ENCODE measurements at regions not wholly inside any gene's neighbourhood (a gene's known extent, or its start where the extent isn't known, plus 50 kb on each side); places are given as distances from the start of the nearest gene placed in this dataset.
"Not testable (repeated sequence)": the region's sequence is repeated elsewhere in the genome, so short reads cannot be mapped to it uniquely, and the experiment has no call there.

GRCh38 chr13:87122551-87122950 is 548.6 kb upstream of the SLITRK5 start:
- DNase-seq = no peak

GRCh38 chr13:87123987-87124784 is 547.0 kb upstream of the SLITRK5 start:
- no peak for DNase-seq

- DNase-seq = no peak
Observed at GRCh38 chr13:87124785-87125074, 546.4 kb upstream of the SLITRK5 start.

GRCh38 chr13:87128036-87128435 is 543.1 kb upstream of the SLITRK5 start:
- no peak for DNase-seq

- DNase-seq = no peak
Observed at GRCh38 chr13:87128491-87128890, 542.7 kb upstream of the SLITRK5 start.

GRCh38 chr13:87129602-87130300 is 541.4 kb upstream of the SLITRK5 start:
- no peak for DNase-seq

GRCh38 chr13:87130423-87130822 is 540.7 kb upstream of the SLITRK5 start:
- DNase-seq = no peak

- DNase-seq = no peak
Observed at GRCh38 chr13:87131611-87132010, 539.6 kb upstream of the SLITRK5 start.

GRCh38 chr13:87138866-87139265 is 532.3 kb upstream of the SLITRK5 start:
- no peak for DNase-seq

- no peak for DNase-seq
Observed at GRCh38 chr13:87147076-87147475, 524.1 kb upstream of the SLITRK5 start.

GRCh38 chr13:87153371-87153770 is 517.8 kb upstream of the SLITRK5 start:
- no peak for DNase-seq

GRCh38 chr13:87166348-87166747 is 504.8 kb upstream of the SLITRK5 start:
- DNase-seq = no peak

- DNase-seq = no peak
Observed at GRCh38 chr13:87168390-87168789, 502.8 kb upstream of the SLITRK5 start.

- no peak for DNase-seq
Observed at GRCh38 chr13:87169337-87169736, 501.8 kb upstream of the SLITRK5 start.

GRCh38 chr13:87172166-87172835 is 498.9 kb upstream of the SLITRK5 start:
- no peak for DNase-seq

GRCh38 chr13:87185138-87185537 is 486.0 kb upstream of the SLITRK5 start:
- not testable (repeated sequence) for DNase-seq

GRCh38 chr13:87186647-87187046 is 484.5 kb upstream of the SLITRK5 start:
- not testable (repeated sequence) for DNase-seq

GRCh38 chr13:87191485-87191884 is 479.7 kb upstream of the SLITRK5 start:
- not testable (repeated sequence) for DNase-seq

- DNase-seq = no peak
Observed at GRCh38 chr13:87198371-87198770, 472.8 kb upstream of the SLITRK5 start.

- DNase-seq = no peak
Observed at GRCh38 chr13:87206708-87207107, 464.5 kb upstream of the SLITRK5 start.

GRCh38 chr13:87207280-87208003 is 463.7 kb upstream of the SLITRK5 start:
- no peak for DNase-seq

- DNase-seq = no peak
Observed at GRCh38 chr13:87208636-87209035, 462.5 kb upstream of the SLITRK5 start.

GRCh38 chr13:87234981-87235380 is 436.2 kb upstream of the SLITRK5 start:
- no peak for DNase-seq

Measured in NCI-H524 treated with DMSO at 0.1 percent for 48 hours (cell line).